ENCODE measurements at regions not wholly inside any gene's neighbourhood (a gene's known extent, or its start where the extent isn't known, plus 50 kb on each side); places are given as distances from the start of the nearest gene placed in this dataset.

DNA sequence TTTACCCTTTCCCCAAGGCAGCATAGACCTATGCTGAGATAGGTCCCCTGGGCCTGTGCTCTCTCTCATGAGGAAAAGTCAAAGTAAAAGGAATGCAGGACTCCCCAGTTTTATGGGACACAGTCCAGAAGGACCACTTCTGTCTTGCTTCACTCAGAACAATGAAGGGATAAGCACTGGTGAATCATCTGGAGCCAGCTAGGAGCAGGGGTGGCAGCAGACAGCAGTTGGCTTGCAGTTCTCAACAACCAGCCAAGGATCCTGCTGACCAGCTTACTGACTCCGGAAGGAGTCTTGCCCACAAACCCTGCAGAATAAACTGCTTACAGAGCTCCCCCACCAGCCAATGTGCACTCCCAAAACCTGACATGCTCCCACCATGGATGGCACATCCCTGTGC lies 152.1 kb upstream of the GHITM start:
- no peaks in the 10 kb centered on the region for H4K20me1 ChIP-seq (ENCODE audit: insufficient read depth, low read length)
- H3K27me3 ChIP-seq (ENCODE audit: control insufficient read depth in 2 of 2, insufficient read depth in 2 of 2, low read length in 2 of 2) = peaks cover 0 to 6% of the 10 kb centered on the region in 2 donors
- DNase-seq = no peak
- Mint-ChIP-seq H3K36me3 (no peaks in the 10 kb centered on the region), H3K27me3 (ENCODE audit: low read depth in 3 of 3) (peaks cover 2 to 8% (median 7%) of the 10 kb centered on the region in 3 donors), H3K9me3 (peaks cover 6 to 11% (median 8%) of the 10 kb centered on the region in 7 donors), H3K4me3 (no peak overlapping the region), H3K27ac (no peak overlapping the region), H3K4me1 (peaks cover 14% of the 10 kb centered on the region)
- H3K4me3 ChIP-seq (replicated peaks in 1 of 3; ENCODE audit: low read depth in 2 of 3, low read length in 3 of 3) = no peak overlapping the region
- no peaks in the 10 kb centered on the region for H3K36me3 ChIP-seq (replicated peaks in 1 of 2; ENCODE audit: control insufficient read depth in 1 of 2, insufficient read depth in 2 of 2, low read length in 2 of 2)
- no peak overlapping the region for H3K4me2 ChIP-seq (replicated peaks; ENCODE audit: extremely low read depth, low read length, poor library complexity, severe bottlenecking)
- H2AFZ ChIP-seq (ENCODE audit: insufficient read depth, low read depth, low read length, poor library complexity, severe bottlenecking) = no peak overlapping the region
- WGBS (ENCODE audit: insufficient coverage) = 78% methylated on average over 1 of the region's 1 CpG
- no peak overlapping the region for H3K27ac ChIP-seq (ENCODE audit: low read depth in 1 of 2, low read length in 2 of 2)
- intact Hi-C loops (cut with micrococcal nuclease) = no loop called here
- H3K79me2 ChIP-seq (ENCODE audit: insufficient read depth, low read length) = no peaks in the 10 kb centered on the region
- H3K4me1 ChIP-seq (ENCODE audit: control insufficient read depth in 1 of 2, insufficient read depth in 2 of 2, low read length in 2 of 2) = peaks cover 9% of the 10 kb centered on the region in 2 donors
- no peaks in the 10 kb centered on the region for H3K9me3 ChIP-seq (replicated peaks in 1 of 2; ENCODE audit: control insufficient read depth in 1 of 2, insufficient read depth in 1 of 2, low read length in 2 of 2)
- TF ChIP-seq, protein P1, sequence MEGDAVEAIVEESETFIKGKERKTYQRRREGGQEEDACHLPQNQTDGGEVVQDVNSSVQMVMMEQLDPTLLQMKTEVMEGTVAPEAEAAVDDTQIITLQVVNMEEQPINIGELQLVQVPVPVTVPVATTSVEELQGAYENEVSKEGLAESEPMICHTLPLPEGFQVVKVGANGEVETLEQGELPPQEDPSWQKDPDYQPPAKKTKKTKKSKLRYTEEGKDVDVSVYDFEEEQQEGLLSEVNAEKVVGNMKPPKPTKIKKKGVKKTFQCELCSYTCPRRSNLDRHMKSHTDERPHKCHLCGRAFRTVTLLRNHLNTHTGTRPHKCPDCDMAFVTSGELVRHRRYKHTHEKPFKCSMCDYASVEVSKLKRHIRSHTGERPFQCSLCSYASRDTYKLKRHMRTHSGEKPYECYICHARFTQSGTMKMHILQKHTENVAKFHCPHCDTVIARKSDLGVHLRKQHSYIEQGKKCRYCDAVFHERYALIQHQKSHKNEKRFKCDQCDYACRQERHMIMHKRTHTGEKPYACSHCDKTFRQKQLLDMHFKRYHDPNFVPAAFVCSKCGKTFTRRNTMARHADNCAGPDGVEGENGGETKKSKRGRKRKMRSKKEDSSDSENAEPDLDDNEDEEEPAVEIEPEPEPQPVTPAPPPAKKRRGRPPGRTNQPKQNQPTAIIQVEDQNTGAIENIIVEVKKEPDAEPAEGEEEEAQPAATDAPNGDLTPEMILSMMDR (IDR thresholded peaks at IDR 0.05) = no peak
- H3K9ac ChIP-seq (ENCODE audit: insufficient read depth, low read length, poor library complexity, severe bottlenecking) = no peak overlapping the region

DNA sequence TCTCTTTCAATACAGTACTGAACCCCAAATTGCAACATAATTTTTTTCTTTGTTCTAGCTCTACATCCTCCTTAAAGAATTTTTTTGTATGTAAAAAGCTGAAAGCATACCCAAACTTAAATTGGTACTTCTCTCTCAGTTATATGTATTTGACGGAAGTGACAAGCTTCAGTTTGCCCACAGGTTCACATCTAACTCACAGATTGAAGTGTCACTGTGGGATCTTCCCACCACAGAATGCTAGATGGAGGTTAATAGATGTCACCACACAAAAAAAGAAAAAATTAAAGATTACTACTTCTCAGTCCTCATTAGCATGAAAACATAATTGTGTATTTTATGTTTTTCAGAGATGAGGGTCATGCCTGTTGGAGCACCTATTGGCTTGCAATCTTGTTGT lies 150.9 kb upstream of the GHITM start:
- no peak overlapping the region for H3K9ac ChIP-seq (ENCODE audit: insufficient read depth, low read length, poor library complexity, severe bottlenecking)
- no CpG with 5 or more reads among the region's 1 CpG for WGBS (ENCODE audit: insufficient coverage)
- H3K79me2 ChIP-seq (ENCODE audit: insufficient read depth, low read length) = no peaks in the 10 kb centered on the region
- H3K4me3 ChIP-seq (replicated peaks in 1 of 3; ENCODE audit: low read depth in 2 of 3, low read length in 3 of 3) = no peak overlapping the region
- Mint-ChIP-seq H3K4me1 (peaks cover 14% of the 10 kb centered on the region), H3K4me3 (no peak overlapping the region), H3K36me3 (no peaks in the 10 kb centered on the region), H3K27me3 (ENCODE audit: low read depth in 3 of 3) (peaks cover 2 to 8% (median 5%) of the 10 kb centered on the region in 3 donors), H3K9me3 (peaks cover 6 to 11% (median 8%) of the 10 kb centered on the region in 7 donors), H3K27ac (no peak overlapping the region)
- no peak overlapping the region for H3K27ac ChIP-seq (ENCODE audit: low read depth in 1 of 2, low read length in 2 of 2)
- H3K27me3 ChIP-seq (ENCODE audit: control insufficient read depth in 2 of 2, insufficient read depth in 2 of 2, low read length in 2 of 2) = peaks cover 0 to 6% of the 10 kb centered on the region in 2 donors
- no peaks in the 10 kb centered on the region for H4K20me1 ChIP-seq (ENCODE audit: insufficient read depth, low read length)
- no peaks in the 10 kb centered on the region for H3K9me3 ChIP-seq (replicated peaks in 1 of 2; ENCODE audit: control insufficient read depth in 1 of 2, insufficient read depth in 1 of 2, low read length in 2 of 2)
- no peak overlapping the region for H2AFZ ChIP-seq (ENCODE audit: insufficient read depth, low read depth, low read length, poor library complexity, severe bottlenecking)
- TF ChIP-seq, protein P1 (IDR thresholded peaks at IDR 0.05) = no peak
- DNase-seq = no peak
- intact Hi-C loops (cut with micrococcal nuclease) = no loop called here
- H3K4me1 ChIP-seq (ENCODE audit: control insufficient read depth in 1 of 2, insufficient read depth in 2 of 2, low read length in 2 of 2) = peaks cover 9% of the 10 kb centered on the region in 2 donors
- no peak overlapping the region for H3K4me2 ChIP-seq (replicated peaks; ENCODE audit: extremely low read depth, low read length, poor library complexity, severe bottlenecking)
- H3K36me3 ChIP-seq (replicated peaks in 1 of 2; ENCODE audit: control insufficient read depth in 1 of 2, insufficient read depth in 2 of 2, low read length in 2 of 2) = no peaks in the 10 kb centered on the region

All from CD14-positive monocyte (primary cell).